ENCODE measurements at regions not wholly inside any gene's neighbourhood (a gene's known extent, or its start where the extent isn't known, plus 50 kb on each side); places are given as distances from the start of the nearest gene placed in this dataset.

DNA sequence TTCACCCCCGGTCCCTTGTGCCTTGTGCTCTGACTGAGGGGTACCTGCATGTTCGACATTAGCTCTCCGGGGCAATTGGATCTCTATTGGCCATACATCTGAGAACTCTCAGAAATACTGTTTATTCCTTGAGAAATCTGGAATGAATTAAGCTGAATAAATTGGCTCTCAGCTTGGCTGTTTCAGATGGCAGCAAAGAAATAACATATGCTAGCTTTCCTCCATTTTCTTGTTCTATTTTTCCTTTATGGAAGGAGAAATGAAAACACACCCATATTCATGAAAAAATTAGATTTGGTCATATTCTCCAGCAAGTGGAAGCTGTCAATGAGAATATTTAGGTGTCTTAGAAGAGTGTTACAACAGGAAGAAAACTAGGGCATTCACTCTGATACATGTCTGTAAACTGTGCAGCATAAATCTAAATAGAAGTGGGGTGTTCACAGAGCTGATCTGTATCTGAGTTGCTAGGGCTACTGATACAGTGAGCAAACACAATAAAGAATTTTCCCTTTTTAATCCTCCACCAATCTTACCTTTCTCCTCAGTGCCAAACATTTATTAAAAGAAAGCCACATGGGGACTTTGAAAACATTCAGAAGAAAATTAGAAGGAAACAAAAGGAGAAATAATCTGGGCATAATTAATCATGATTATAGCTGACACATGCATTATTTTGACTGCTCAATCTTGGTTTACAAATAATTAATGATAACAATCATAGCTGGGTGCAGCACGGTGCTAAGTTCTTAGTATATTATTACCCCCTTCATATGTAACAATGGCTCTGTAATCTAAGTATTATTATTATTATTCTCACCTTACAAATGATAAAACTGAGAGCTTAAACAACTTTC lies 671.9 kb upstream of the USP24 start:
- no peak overlapping the region for H3K4ac ChIP-seq (replicated peaks; ENCODE audit: insufficient read length, low read depth, low read length)
- ChIA-PET POLR2A (ENCODE audit: partially characterized antibody) (no interaction called here), CTCF (ENCODE audit: partially characterized antibody) (interaction anchor here (0.7 to 1.9 kb wide), 8 partner anchors 9 to 511 kb away, joined by 3 to 7 read pairs (median 3); no protein-coding TSS in a partner anchor)
- TF ChIP-seq TEAD4 (IDR thresholded peaks at IDR 0.05; ENCODE audit: low read depth, low read length) (no peak), RNF2 (IDR thresholded peaks at IDR 0.05; ENCODE audit: borderline replicate concordance, low read depth, low read length, missing control alignments, poor library complexity, severe bottlenecking) (no peak), NANOG (IDR thresholded peaks at IDR 0.05; ENCODE audit: insufficient read depth, low read depth, low read length, poor library complexity, severe bottlenecking) (no peak), MAFK (IDR thresholded peaks at IDR 0.05; ENCODE audit: low read depth, low read length) (peak; percentile 14; the same call in 1 of the 2 replicates), GTF2F1 (IDR thresholded peaks at IDR 0.05; ENCODE audit: borderline replicate concordance, low read depth, low read length) (no peak)
- H3K9ac ChIP-seq (replicated peaks in 1 of 4; ENCODE audit: extremely low read depth in 1 of 4, low read depth in 3 of 4, low read length in 3 of 4): no peak overlapping the region
- H3K4me2 ChIP-seq (ENCODE audit: insufficient read depth in 1 of 2, low read depth in 2 of 2, low read length in 2 of 2): no peak overlapping the region
- H4K5ac ChIP-seq (ENCODE audit: insufficient read length, low read depth, low read length): no peak overlapping the region
- H3K36me3 ChIP-seq (ENCODE audit: control insufficient read depth in 2 of 4, insufficient read depth in 4 of 4, low read length in 3 of 4): no peaks in the 10 kb centered on the region
- no peaks in the 10 kb centered on the region for H3K79me1 ChIP-seq (ENCODE audit: low read depth, low read length)
- no peaks in the 10 kb centered on the region for H3K9me3 ChIP-seq (ENCODE audit: insufficient read depth in 2 of 2, low read depth in 1 of 2, low read length in 1 of 2)
- H3K27ac ChIP-seq (ENCODE audit: low read depth, low read length): no peak overlapping the region
- no peak overlapping the region for H4K8ac ChIP-seq (ENCODE audit: extremely low read depth, insufficient read depth, low read length)
- no peak overlapping the region for H3K56ac ChIP-seq (replicated peaks; ENCODE audit: insufficient read length, low read depth, low read length)
- H2AK5ac ChIP-seq (ENCODE audit: low read depth, low read length): no peak overlapping the region
- H3K27me3 ChIP-seq (replicated peaks in 1 of 4; ENCODE audit: control insufficient read depth in 3 of 4, extremely low read depth in 1 of 4, insufficient read depth in 3 of 4, low read length in 3 of 4): no peaks in the 10 kb centered on the region
- FAIRE-seq (no peak), DNase-seq (ENCODE audit: low read depth in 1 of 2, low spot score in 2 of 2) (no peak)
- no peak overlapping the region for H4K91ac ChIP-seq (replicated peaks; ENCODE audit: insufficient read length, low read length)
- H3K23me2 ChIP-seq (ENCODE audit: low read depth, low read length): no peaks in the 10 kb centered on the region
- no peak overlapping the region for H2BK15ac ChIP-seq (ENCODE audit: low read length)
- 79% methylated on average over 4 of the region's 4 CpGs; no CpG with 5 or more reads in 1 of the 2 experiments for WGBS, 2 experiments (ENCODE audit: extremely low coverage in 1 of 2, insufficient coverage in 1 of 2, insufficient read length in 1 of 2, insufficient replicate concordance in 2 of 2, low coverage in 1 of 2, low lambda C conversion rate in 2 of 2, missing lambda C conversion rate in 1 of 2)
- H2AFZ ChIP-seq (ENCODE audit: low read length): peak overlapping the region; percentile 38; the same call in 1 of the 2 replicates
- no peak overlapping the region for H2BK20ac ChIP-seq (ENCODE audit: low read length)
- no peak overlapping the region for H3K18ac ChIP-seq (ENCODE audit: extremely low read depth, low read length)
- no peak overlapping the region for H2BK5ac ChIP-seq (ENCODE audit: low read depth, low read length)
- H3K4me1 ChIP-seq (replicated peaks in 1 of 4; ENCODE audit: control insufficient read depth in 3 of 4, insufficient read depth in 4 of 4, low read length in 3 of 4): no peaks in the 10 kb centered on the region
- H2BK12ac ChIP-seq (ENCODE audit: low read depth, low read length): no peak overlapping the region
- no peak overlapping the region for H3K23ac ChIP-seq (ENCODE audit: insufficient read length)
- H3K14ac ChIP-seq (ENCODE audit: insufficient read length): no peak overlapping the region
- H4K20me1 ChIP-seq (replicated peaks in 1 of 2; ENCODE audit: control insufficient read depth in 1 of 2, insufficient read depth in 2 of 2, low read length in 2 of 2): no peaks in the 10 kb centered on the region
- H2BK120ac ChIP-seq (replicated peaks; ENCODE audit: low read depth, low read length): no peak overlapping the region
- no peaks in the 10 kb centered on the region for H3K79me2 ChIP-seq (ENCODE audit: control insufficient read depth in 1 of 2, insufficient read depth in 2 of 2, low read length in 2 of 2)
- H3K4me3 ChIP-seq (ENCODE audit: extremely low read depth in 1 of 4, insufficient read depth in 2 of 4, low read depth in 3 of 4, low read length in 4 of 4): no peak overlapping the region
